Activated B cell treated with CpG ODN at 0.5 μM for 24 hours (primary cell): ENCODE measurements at regions not wholly inside any gene's neighbourhood (a gene's known extent, or its start where the extent isn't known, plus 50 kb on each side); places are given as distances from the start of the nearest gene placed in this dataset.

Experiments used
- ATAC-seq: fragments of 200-7000 bp; cut with Tn5 transposase; one replicate; pipeline ENCODE4 v1.10.0; 2021; ENCODE audit warnings: low read depth, mild to moderate bottlenecking, moderate library complexity
- CTCF ChIA-PET: fragments of 350-600 bp; sonication (Branson Sonifier 250); formaldehyde crosslinking; loops from one replicate; lab custom pipeline; 2021; ENCODE audit warnings: antibody characterized with exemption; lab: Charles Lee
- POLR2A ChIA-PET: fragments of 350-600 bp; sonication (Branson Sonifier 250); formaldehyde crosslinking; loops from one replicate; lab custom pipeline; 2021; ENCODE audit warnings: antibody characterized with exemption; lab: Charles Lee
- DNase-seq: peaks from one replicate; pipeline ENCODE4 v3.0.0; 2022
- H3K27ac Mint-ChIP-seq: one replicate; pipeline ENCODE4 v1.8.0; 2020; ENCODE audit warnings: mixed read lengths
- H3K27me3 Mint-ChIP-seq: one replicate; pipeline ENCODE4 v1.8.0; 2021; ENCODE audit warnings: mixed read lengths
- H3K36me3 Mint-ChIP-seq: one replicate; pipeline ENCODE4 v1.8.0; 2021; ENCODE audit warnings: low read depth, mixed read lengths
- H3K4me1 Mint-ChIP-seq: one replicate; pipeline ENCODE4 v1.8.0; 2021; ENCODE audit warnings: mixed read lengths
- H3K4me3 Mint-ChIP-seq: one replicate; pipeline ENCODE4 v1.8.0; 2020; ENCODE audit warnings: mild to moderate bottlenecking, mixed read lengths
- H3K9me3 Mint-ChIP-seq: one replicate; pipeline ENCODE4 v1.8.0; 2020; ENCODE audit warnings: mixed read lengths
- CTCF ChIP-seq: fragments of 200-600 bp; IDR thresholded peaks from one replicate; pipeline ENCODE4 v1.8.0; 2022; ENCODE audit warnings: antibody characterized with exemption, mild to moderate bottlenecking
- intact Hi-C: fragments of 100-400 bp; cut with micrococcal nuclease; formaldehyde crosslinking; loops from one replicate; pipeline ENCODE4 v1.15.1; 2024

- intact Hi-C loops: no loop called here
- POLR2A ChIA-PET: no interaction called here
- CTCF ChIA-PET: no interaction called here
- no peaks in the 10 kb centered on the region for H3K36me3 Mint-ChIP-seq
- no peak for TF ChIP-seq CTCF
- ATAC-seq (no peak), DNase-seq (no peak)
- H3K9me3 Mint-ChIP-seq: no peaks in the 10 kb centered on the region
- no peak overlapping the region for H3K4me3 Mint-ChIP-seq
- H3K27ac Mint-ChIP-seq: no peak overlapping the region
- no peaks in the 10 kb centered on the region for H3K4me1 Mint-ChIP-seq
- no peaks in the 10 kb centered on the region for H3K27me3 Mint-ChIP-seq
Observed at GRCh38 chr4:27602172-27602571, 741.5 kb downstream of the STIM2 start.

GRCh38 chr4:27604692-27605091 is 744.1 kb downstream of the STIM2 start:
- H3K36me3 Mint-ChIP-seq: no peaks in the 10 kb centered on the region
- ChIA-PET CTCF (no interaction called here), POLR2A (no interaction called here)
- H3K4me1 Mint-ChIP-seq: no peaks in the 10 kb centered on the region
- intact Hi-C loops: no loop called here
- H3K27ac Mint-ChIP-seq: no peak overlapping the region
- no peak for DNase-seq
- H3K27me3 Mint-ChIP-seq: no peaks in the 10 kb centered on the region
- ATAC-seq: no peak
- no peaks in the 10 kb centered on the region for H3K9me3 Mint-ChIP-seq
- TF ChIP-seq CTCF: no peak
- no peak overlapping the region for H3K4me3 Mint-ChIP-seq

- CTCF ChIA-PET: no interaction called here
- Mint-ChIP-seq H3K36me3 (no peaks in the 10 kb centered on the region), H3K9me3 (no peaks in the 10 kb centered on the region), H3K27ac (no peak overlapping the region), H3K27me3 (no peaks in the 10 kb centered on the region), H3K4me3 (no peak overlapping the region), H3K4me1 (no peaks in the 10 kb centered on the region)
- no peak for ATAC-seq
- intact Hi-C loops: no loop called here
- no peak for TF ChIP-seq CTCF
- DNase-seq: no peak
- POLR2A ChIA-PET: no interaction called here
Observed at GRCh38 chr4:27616166-27616565, 755.5 kb downstream of the STIM2 start.

DNA sequence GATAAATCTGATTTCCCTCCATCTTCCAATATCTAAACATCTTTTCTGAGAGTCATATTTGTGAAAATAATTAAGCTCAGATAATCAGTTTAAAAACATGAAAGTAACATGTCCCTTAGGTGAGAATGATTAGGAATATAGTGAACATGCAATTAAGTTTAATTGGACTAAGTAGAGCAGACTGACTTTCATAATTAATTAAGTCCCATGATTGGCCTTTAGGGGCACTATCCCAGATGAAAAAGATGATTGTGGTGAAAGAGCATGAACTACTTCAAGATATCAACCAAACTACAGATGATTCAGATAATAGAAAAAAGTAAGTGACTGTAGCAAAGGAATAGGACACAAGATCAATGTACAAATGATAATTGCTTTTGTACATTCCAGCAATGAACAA is 758.8 kb downstream of the STIM2 start:
- intact Hi-C loops: no loop called here
- ChIA-PET POLR2A (no interaction called here), CTCF (no interaction called here)
- no peak overlapping the region for H3K27ac Mint-ChIP-seq
- no peaks in the 10 kb centered on the region for H3K9me3 Mint-ChIP-seq
- ATAC-seq: no peak
- no peak overlapping the region for H3K4me3 Mint-ChIP-seq
- DNase-seq: no peak
- no peaks in the 10 kb centered on the region for H3K27me3 Mint-ChIP-seq
- no peak for TF ChIP-seq CTCF
- no peaks in the 10 kb centered on the region for H3K36me3 Mint-ChIP-seq
- H3K4me1 Mint-ChIP-seq: no peaks in the 10 kb centered on the region

GRCh38 chr4:27620886-27621285 is 760.2 kb downstream of the STIM2 start:
- Mint-ChIP-seq H3K4me3 (no peak overlapping the region), H3K27ac (no peak overlapping the region), H3K9me3 (no peaks in the 10 kb centered on the region), H3K36me3 (no peaks in the 10 kb centered on the region), H3K4me1 (no peaks in the 10 kb centered on the region), H3K27me3 (no peaks in the 10 kb centered on the region)
- ATAC-seq: no peak
- no peak for TF ChIP-seq CTCF
- ChIA-PET POLR2A (no interaction called here), CTCF (no interaction called here)
- intact Hi-C loops: no loop called here
- DNase-seq: no peak
